ENCODE measurements at regions not wholly inside any gene's neighbourhood (a gene's known extent, or its start where the extent isn't known, plus 50 kb on each side); places are given as distances from the start of the nearest gene placed in this dataset.

GRCh38 chr6:15906420-15907016, 222.4 kb upstream of the MYLIP start:
- H3K9me3 ChIP-seq (replicated peaks; ENCODE audit: control insufficient read depth, insufficient read depth, low read length) = peaks cover 8% of the 10 kb centered on the region; the same call in 2 of the 3 replicates
- H3K4me2 ChIP-seq (ENCODE audit: control insufficient read depth, insufficient read depth) = peak overlapping the region; percentile 17; the same call in 1 of the 2 replicates
- no TSS peak for BruUV-seq (replicated peaks)
- DNase-seq (ENCODE audit: low read depth, low spot score) = no peak
- no peak for TF ChIP-seq BCLAF1 (IDR thresholded peaks at IDR 0.05)
- TF ChIP-seq E2F4 (IDR thresholded peaks at IDR 0.05; ENCODE audit: low read depth, low read length) = no peak
- TF ChIP-seq ZBTB33 (IDR thresholded peaks at IDR 0.05) = peak; percentile 69; the same call in 1 of the 2 replicates
- POLR2A ChIA-PET = interaction anchor here (0.9 to 1.7 kb wide), 7 partner anchors 9 to 224 kb away, joined by 3 to 8 read pairs (median 5); partner anchors contain the start of gene MYLIP
- no peaks in the 10 kb centered on the region for H4K20me1 ChIP-seq (ENCODE audit: control insufficient read depth, insufficient read depth)
- no peaks in the 10 kb centered on the region for H3K36me3 ChIP-seq (ENCODE audit: control insufficient read depth in 2 of 2, insufficient read depth in 2 of 2, low read length in 1 of 2)
- ATAC-seq = no peak
- no peaks in the 10 kb centered on the region for H3K79me2 ChIP-seq (ENCODE audit: control insufficient read depth, insufficient read depth, low read length)
- RAD21 ChIA-PET (ENCODE audit: unreplicated experiment) = interaction anchor here (0.6 to 11.6 kb wide), 31 partner anchors 10 to 294 kb away, joined by 3 to 220 read pairs (median 7); partner anchors contain the start of gene MYLIP
- H3K27ac ChIP-seq (ENCODE audit: control insufficient read depth, insufficient read depth) = peak overlapping the region; percentile 89
- peaks cover 55% of the 10 kb centered on the region for H3K4me1 ChIP-seq (ENCODE audit: control insufficient read depth, insufficient read depth, low read length)
- SMC1A ChIA-PET (ENCODE audit: uncharacterized antibody, unreplicated experiment) = interaction anchor here (0.6 to 12.8 kb wide), 35 partner anchors 8 to 299 kb away, joined by 3 to 184 read pairs (median 7); partner anchors contain the start of gene MYLIP
- peak overlapping the region; percentile 84 for H2AFZ ChIP-seq (ENCODE audit: control insufficient read depth, low read depth, low read length)
- FAIRE-seq = no peak
- peak overlapping the region; percentile 15; the same call in 1 of the 2 replicates for H3K9ac ChIP-seq (ENCODE audit: control insufficient read depth, insufficient read depth, low read length)
- 95% methylated on average over 10 of the region's 10 CpGs for WGBS (ENCODE audit: insufficient coverage, insufficient replicate concordance, low lambda C conversion rate, missing lambda C conversion rate)
- H3K27me3 ChIP-seq (replicated peaks in 1 of 2; ENCODE audit: control insufficient read depth in 2 of 2, insufficient read depth in 2 of 2, low read length in 1 of 2) = no peaks in the 10 kb centered on the region
- in situ Hi-C loops (cut with MboI) (no loop called here), intact Hi-C loops (cut with micrococcal nuclease; ENCODE audit: unreplicated experiment) (no loop called here)
- CTCF ChIA-PET = interaction anchor here (0.7 to 2.2 kb wide), 10 partner anchors 10 to 225 kb away, joined by 3 to 8 read pairs (median 4); partner anchors contain the start of gene MYLIP
- no peak overlapping the region for H3K4me3 ChIP-seq

All from GM12878 (cell line).